K562 (cell line): ENCODE measurements at regions not wholly inside any gene's neighbourhood (a gene's known extent, or its start where the extent isn't known, plus 50 kb on each side); places are given as distances from the start of the nearest gene placed in this dataset.

Experiments
- GTF2F1 ChIP-seq: IDR thresholded peaks from 2 replicates; pipeline ENCODE4 v1.6.1; 2011; ENCODE audit warnings: low read depth, low read length, improper control_type of control experiment
- THAP7 ChIP-seq: fragments of 250-450 bp; sonication (Bioruptor Pico); IDR thresholded peaks from 2 replicates; pipeline ENCODE4 v1.5.0; 2021

GRCh38 chr3:74445541-74445940 lies 168.9 kb downstream of the CNTN3 start:
- TF ChIP-seq THAP7 (no peak), GTF2F1 (no peak)
